LNCaP clone FGC (cell line): ENCODE measurements at regions not wholly inside any gene's neighbourhood (a gene's known extent, or its start where the extent isn't known, plus 50 kb on each side); places are given as distances from the start of the nearest gene placed in this dataset.

Experiments
- DNase-seq: peaks from one replicate; pipeline ENCODE4 v3.0.0-alpha.2; 2011; ENCODE audit warnings: low read depth
- H3K4me3 ChIP-seq: 2 replicates; pipeline ENCODE4 v1.5.1; 2011; ENCODE audit warnings: mild to moderate bottlenecking, low read depth, low read length, control low read depth
- CTCF ChIP-seq: IDR thresholded peaks from 2 replicates; pipeline ENCODE4 v1.5.1; 2012; ENCODE audit warnings: mild to moderate bottlenecking; ENCODE audit not compliant: control insufficient read depth, insufficient read depth; ENCODE audit errors: extremely low read depth

GRCh38 chr10:78759456-78760120 lies 309.2 kb upstream of the ZMIZ1 start:
- no peak for TF ChIP-seq CTCF
- DNase-seq = no peak
- no peak overlapping the region for H3K4me3 ChIP-seq

DNA sequence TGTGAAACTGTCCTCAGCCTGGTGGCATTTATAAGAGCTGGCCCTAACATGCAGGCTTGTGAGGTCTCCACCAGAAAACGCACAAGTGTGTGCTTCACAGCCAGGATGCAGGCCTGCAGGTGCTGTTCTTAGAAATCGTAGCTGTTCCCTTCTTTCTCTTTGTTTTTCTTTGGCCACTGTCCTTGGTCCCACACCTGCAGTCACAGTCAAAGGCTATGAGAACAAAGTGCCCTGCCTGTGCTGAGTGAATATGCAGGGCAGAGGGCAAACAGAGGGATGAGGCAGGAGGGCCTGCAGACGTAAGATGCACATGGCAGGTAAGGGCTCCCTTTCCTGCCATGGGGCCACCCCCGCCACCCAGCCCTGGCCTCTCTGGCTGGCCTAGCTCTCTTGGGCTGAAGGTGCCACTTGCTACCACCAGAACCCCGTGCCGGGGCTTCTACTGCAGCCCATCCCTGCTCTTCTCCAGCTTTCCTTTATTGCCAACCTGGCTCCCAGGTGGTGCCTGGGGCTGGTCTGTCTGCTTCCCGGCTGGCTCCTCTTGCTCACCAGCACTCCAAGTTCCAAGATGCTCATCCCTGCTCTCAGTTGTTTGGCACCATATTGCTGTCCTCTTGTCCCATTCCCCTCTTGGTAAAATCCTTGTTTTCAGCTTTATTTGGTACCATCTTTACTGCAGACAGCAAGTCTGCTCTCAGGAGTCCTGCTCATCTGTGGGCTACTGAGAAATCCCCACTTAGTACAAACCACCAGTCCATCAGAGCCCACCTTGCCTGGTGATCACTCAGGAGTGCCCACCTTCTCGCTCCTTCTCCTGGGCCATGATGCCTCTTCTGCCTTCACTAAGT lies 308.1 kb upstream of the ZMIZ1 start:
- no peak overlapping the region for H3K4me3 ChIP-seq
- TF ChIP-seq CTCF = no peak
- no peak for DNase-seq

GRCh38 chr10:78761311-78761781 lies 307.4 kb upstream of the ZMIZ1 start:
- no peak overlapping the region for H3K4me3 ChIP-seq
- no peak for TF ChIP-seq CTCF
- DNase-seq = no peak

- DNase-seq = no peak
- no peak for TF ChIP-seq CTCF
- no peak overlapping the region for H3K4me3 ChIP-seq
Observed at GRCh38 chr10:78762086-78762630, 306.6 kb upstream of the ZMIZ1 start.

- no peak overlapping the region for H3K4me3 ChIP-seq
- TF ChIP-seq CTCF = no peak
- no peak for DNase-seq
Observed at GRCh38 chr10:78763234-78763633, 305.5 kb upstream of the ZMIZ1 start.

DNA sequence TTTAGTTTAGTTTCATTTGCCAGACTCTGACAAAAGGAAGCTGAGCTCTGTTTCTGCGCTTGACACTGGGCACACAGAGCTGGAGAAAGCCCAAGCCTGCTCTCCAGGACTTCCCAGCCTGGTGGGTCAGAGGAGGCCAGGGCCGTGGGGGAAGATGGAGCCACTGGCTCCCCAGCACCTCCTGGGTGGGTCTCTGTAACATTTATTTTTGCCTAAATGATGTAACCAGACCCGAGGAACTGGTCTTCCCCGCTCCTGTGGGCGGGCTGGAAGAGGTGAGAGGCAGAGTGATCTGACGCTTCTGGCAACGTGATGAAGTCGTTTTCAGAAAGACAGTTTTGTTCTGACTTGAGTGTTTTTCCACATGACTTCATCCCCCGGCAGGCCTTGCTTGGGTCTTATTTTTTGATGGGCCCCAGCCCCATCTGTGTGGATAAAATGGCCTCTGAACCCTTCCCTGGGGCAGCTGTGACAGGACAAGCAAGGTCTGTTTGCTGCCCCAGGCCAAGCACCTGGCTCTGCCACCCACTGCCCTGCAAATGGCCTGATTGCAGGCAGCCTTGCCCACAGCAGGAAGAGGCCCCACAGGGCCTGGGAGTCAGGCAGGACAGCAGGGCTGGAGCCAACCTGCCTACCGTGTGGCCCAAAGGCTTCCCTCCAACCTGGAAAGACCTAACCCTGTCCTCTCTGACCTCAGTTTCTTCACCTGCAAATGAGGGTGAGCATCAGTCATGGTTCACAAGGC lies 304.9 kb upstream of the ZMIZ1 start:
- H3K4me3 ChIP-seq = no peak overlapping the region
- TF ChIP-seq CTCF = no peak
- no peak for DNase-seq
